ENCODE measurements at regions not wholly inside any gene's neighbourhood (a gene's known extent, or its start where the extent isn't known, plus 50 kb on each side); places are given as distances from the start of the nearest gene placed in this dataset.

- no peak for TF ChIP-seq CTCF (conservative IDR thresholded peaks at IDR 0.05; ENCODE audit: low read depth, low read length)
- H3K4me3 ChIP-seq (ENCODE audit: low read depth, low read length): no peak overlapping the region
- no peak for DNase-seq (ENCODE audit: low read depth)
Measured at GRCh38 chr3:71905426-71905825, 120.5 kb upstream of the PROK2 start.

GRCh38 chr3:71903936-71904335 lies 119.0 kb upstream of the PROK2 start:
- no peak for DNase-seq (ENCODE audit: low read depth)
- no peak for TF ChIP-seq CTCF (conservative IDR thresholded peaks at IDR 0.05; ENCODE audit: low read depth, low read length)
- no peak overlapping the region for H3K4me3 ChIP-seq (ENCODE audit: low read depth, low read length)

GRCh38 chr3:71903112-71903495 lies 118.2 kb upstream of the PROK2 start:
- TF ChIP-seq CTCF (conservative IDR thresholded peaks at IDR 0.05; ENCODE audit: low read depth, low read length): no peak
- H3K4me3 ChIP-seq (ENCODE audit: low read depth, low read length): no peak overlapping the region
- no peak for DNase-seq (ENCODE audit: low read depth)

- H3K4me3 ChIP-seq (ENCODE audit: low read depth, low read length): no peak overlapping the region
- TF ChIP-seq CTCF (conservative IDR thresholded peaks at IDR 0.05; ENCODE audit: low read depth, low read length): no peak
- DNase-seq (ENCODE audit: low read depth): no peak
Measured at GRCh38 chr3:71902258-71903111, 117.5 kb upstream of the PROK2 start.

- no peak for DNase-seq (ENCODE audit: low read depth)
- H3K4me3 ChIP-seq (ENCODE audit: low read depth, low read length): no peak overlapping the region
- no peak for TF ChIP-seq CTCF (conservative IDR thresholded peaks at IDR 0.05; ENCODE audit: low read depth, low read length)
Measured at GRCh38 chr3:71901645-71902044, 116.7 kb upstream of the PROK2 start.

- no peak overlapping the region for H3K4me3 ChIP-seq (ENCODE audit: low read depth, low read length)
- DNase-seq (ENCODE audit: low read depth): no peak
- no peak for TF ChIP-seq CTCF (conservative IDR thresholded peaks at IDR 0.05; ENCODE audit: low read depth, low read length)
Measured at GRCh38 chr3:71900057-71900456, 115.1 kb upstream of the PROK2 start.

GRCh38 chr3:71896751-71897150 lies 111.8 kb upstream of the PROK2 start:
- TF ChIP-seq CTCF (conservative IDR thresholded peaks at IDR 0.05; ENCODE audit: low read depth, low read length): no peak
- DNase-seq (ENCODE audit: low read depth): no peak
- H3K4me3 ChIP-seq (ENCODE audit: low read depth, low read length): no peak overlapping the region

All from choroid plexus epithelial cell (primary cell).